ENCODE measurements at regions not wholly inside any gene's neighbourhood (a gene's known extent, or its start where the extent isn't known, plus 50 kb on each side); places are given as distances from the start of the nearest gene placed in this dataset.

- DNase-seq: no peak
Observed at GRCh38 chr3:168197162-168197561, 101.4 kb upstream of the GOLIM4 start.

- DNase-seq: no peak
Observed at GRCh38 chr3:168191856-168192255, 96.1 kb upstream of the GOLIM4 start.

DNA sequence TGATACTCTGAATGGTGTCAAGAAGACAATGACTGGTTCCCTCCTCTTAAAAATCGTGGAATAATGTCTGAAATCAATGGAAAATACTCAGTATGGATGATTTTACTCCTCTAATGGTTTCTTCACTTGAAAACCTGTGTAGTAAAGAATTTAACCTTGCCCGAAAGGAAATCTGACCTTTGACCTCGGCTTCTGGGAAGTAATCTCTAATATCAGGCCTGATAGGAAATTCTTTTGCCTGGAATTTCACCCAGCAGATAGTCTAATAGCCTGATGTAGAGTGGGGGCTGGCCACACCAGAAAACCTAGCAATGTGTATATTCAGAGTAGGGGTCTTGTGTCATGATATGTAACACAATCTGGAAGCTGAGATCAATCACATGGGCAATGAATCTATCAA is 91.5 kb upstream of the GOLIM4 start:
- DNase-seq: no peak

GRCh38 chr3:168186293-168186983 is 90.7 kb upstream of the GOLIM4 start:
- DNase-seq: no peak

GRCh38 chr3:168183774-168184173 is 88.0 kb upstream of the GOLIM4 start:
- DNase-seq: no peak

DNA sequence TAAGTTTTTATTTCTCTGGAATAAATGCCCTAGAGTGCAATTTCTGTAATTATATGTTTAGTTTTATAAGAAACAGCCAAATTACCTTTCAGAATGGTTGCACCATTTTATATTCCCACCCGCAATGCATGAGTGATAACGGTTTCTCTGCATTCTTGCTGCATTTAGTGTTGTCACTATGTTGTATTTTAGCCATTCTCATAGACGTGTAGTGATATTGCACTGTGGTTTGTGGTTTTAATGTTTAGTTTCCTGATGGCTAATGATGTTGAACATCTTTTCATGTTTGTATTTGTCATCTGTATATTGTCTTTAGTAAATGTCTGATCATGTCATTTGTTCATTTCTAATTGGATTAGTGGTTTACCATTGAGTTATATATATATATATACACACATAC is 73.0 kb upstream of the GOLIM4 start:
- DNase-seq: no peak

DNA sequence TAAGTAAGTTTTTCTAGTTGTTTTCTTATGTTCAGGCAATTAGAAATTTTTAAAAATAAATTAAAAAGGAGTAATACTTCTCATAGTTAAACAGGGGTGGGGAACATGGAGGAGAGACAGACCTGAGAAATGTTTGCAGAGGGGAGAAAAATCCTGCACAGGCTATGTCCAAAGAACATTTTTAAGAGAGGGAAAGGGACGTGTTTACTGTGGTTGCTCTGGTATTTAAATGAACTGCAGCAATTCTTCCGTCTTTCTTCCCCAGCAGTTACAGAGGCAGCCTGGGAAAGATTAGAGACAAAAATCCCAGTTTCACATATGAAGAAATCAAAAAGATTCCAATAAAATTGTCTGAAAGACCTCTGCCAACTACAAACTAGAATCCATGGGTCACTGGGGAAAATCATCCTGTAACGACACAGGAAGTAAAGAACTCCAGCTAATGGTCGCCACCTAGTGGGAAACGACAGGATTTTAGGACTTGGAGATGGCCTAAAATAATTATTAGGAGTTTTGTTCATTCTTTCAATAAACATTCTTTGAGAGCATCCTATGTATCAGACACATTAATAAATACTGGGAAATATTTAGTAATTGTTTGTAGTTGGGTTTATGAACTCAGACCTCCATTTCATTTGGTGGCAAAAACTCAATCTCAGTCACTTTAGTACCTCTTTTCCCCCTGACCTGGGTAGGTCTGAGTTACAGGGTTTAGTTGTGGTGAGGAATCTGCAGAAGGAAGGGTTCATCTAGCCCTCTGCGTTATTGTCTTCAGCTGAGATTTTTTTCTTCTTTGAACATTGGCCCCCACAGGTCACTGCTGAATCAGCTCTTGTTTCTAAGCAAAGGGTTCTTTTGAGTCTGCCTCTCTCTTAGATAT is 69.9 kb upstream of the GOLIM4 start:
- DNase-seq: peak; percentile 87

DNA sequence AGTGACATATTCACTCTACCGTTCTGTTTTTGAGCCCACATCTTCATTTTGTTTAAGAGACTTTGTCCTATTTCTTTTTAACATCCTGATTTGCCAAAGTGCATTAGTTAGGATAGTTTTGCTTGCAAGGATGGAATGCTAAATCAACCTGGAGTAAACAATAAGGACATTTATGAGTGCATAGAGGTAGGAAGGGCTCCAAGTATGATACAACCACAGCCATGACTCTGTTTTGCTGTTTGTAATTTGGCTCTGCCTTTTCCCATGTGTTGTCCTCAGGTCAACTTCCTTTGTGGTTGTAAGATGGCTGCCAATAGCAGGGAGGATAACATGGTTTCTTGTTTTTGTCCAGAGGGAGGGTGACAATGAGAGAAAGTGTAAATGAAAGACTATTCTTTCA is 66.4 kb upstream of the GOLIM4 start:
- no peak for DNase-seq

DNA sequence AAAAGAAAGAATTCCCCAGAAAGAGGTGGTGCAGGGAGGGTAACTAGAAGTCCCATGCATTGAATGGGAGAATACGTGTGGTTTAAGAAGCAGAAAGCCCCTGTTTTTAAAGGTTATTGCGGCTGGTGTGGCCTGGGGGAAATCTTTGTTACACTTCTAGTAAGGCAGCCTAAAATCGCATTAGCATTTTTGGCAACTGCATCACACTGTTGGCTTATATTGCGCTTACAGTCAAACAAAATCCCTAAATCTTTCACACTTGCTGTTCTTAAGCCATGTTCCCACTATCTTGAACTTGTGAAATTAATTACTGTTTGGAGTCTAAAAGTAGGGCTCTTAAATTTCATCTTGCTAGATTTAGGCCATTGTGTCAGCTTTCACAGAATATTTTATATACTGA is 66.0 kb upstream of the GOLIM4 start:
- no peak for DNase-seq

DNA sequence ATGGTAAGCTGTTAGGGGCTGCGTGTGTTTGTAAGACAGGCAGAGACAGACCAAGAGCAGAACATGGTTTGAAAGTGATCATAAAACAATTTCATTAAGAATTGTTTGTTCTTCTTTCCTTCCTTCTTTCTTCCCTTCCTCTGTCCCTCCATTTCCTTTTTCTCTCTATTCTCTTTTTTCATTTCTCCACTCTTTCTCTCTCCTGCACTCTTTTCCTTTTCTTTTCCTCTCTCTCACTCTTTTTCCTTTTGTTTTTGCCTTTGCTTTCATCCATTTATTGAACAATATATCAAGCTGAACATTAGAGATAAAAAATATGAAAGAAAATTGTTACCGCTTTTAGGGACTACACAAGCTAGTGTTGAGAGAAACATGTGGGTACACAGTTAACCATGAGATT is 62.2 kb upstream of the GOLIM4 start:
- DNase-seq: no peak

- DNase-seq: no peak
Observed at GRCh38 chr3:168157099-168157700, 61.5 kb upstream of the GOLIM4 start.

DNA sequence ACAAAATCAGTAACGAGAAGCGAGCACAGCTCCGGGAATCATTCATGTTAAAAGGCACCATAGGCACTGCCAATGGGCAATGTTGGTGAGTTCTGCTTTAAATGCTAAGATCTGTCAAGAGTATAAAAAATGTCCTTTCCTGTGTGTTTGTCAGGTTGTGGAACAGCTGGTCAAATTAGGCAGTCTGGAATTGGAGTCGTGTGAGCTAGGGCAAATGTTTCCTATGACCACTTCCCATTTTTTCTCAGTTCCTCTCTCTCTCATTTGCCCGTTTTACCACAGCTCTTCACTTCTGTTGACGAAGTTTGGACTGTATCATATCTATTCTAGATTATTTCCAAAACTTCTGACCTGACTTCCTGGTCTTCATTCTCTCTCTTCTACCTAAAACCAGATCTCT is 60.8 kb upstream of the GOLIM4 start:
- DNase-seq: no peak

GRCh38 chr3:168155303-168155702 is 59.6 kb upstream of the GOLIM4 start:
- no peak for DNase-seq

DNA sequence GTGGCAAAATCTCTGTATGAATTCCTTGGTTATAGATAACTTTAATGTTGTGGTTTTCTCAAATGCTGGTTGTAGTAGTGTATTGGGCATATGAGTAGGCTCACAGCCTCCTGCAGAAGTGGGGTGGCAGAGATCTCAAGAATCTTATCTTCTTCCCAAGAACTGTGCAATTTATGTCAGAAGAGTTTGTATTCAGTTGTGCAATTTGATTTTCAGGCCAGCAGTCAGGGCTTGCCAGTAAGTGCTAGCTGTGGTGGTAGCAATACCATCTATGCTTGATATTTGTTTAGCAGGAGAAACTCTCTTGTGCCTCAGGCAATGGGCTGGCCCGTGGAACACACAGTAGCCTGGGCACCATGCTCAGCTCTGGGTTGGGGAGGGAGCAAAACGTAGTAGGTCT is 58.4 kb upstream of the GOLIM4 start:
- no peak for DNase-seq

DNA sequence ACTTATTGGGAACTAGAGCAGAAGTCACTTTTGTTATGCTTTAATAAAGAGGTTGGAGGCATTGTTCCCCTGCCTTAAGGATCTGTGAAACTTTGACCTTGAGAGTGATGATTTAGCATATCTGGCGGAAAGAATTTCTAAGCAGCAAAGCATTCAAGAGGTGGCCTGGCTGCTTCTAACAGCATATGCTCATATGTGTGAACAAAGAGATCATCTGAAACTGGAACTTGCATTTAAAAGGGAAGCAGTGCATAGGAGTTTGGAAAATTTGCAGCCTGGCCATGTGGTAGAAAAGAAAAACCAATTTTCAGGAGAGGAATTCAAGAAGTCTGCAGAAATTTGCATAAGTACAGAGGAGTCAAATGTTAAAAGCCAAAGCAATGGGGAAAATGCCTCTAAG is 56.4 kb upstream of the GOLIM4 start:
- DNase-seq: no peak

Measured in midbrain (tissue), 1 donor.